HG02870 (cell line): ENCODE measurements at regions not wholly inside any gene's neighbourhood (a gene's known extent, or its start where the extent isn't known, plus 50 kb on each side); places are given as distances from the start of the nearest gene placed in this dataset.

ENCODE experiments used
- ATAC-seq: cut with Tn5 transposase; IDR thresholded peaks from one replicate; pipeline ENCODE4 v1.9.1; 2021; ENCODE audit warnings: mild to moderate bottlenecking, moderate library complexity; ENCODE audit not compliant: unreplicated experiment

DNA sequence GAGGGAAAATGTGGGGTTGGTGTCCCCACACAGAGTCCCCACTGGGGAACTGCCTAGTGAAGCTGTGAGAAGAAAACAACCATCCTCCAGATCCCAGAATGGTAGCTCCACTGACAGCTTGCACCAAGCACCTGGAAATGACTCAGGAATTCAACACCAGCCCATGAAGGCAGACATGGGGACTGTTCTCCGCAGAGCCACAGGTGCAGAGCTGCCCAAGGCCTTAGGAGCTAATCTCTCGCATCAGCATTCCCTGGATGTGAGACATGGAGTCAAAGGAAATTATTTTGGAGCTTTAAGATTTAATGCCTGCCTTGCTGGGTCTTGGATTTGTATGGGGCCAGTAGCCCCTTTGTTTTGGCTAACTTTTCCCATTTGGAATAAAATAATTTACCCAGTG is 367.9 kb downstream of the FAM133A start:
- no peak for ATAC-seq

GRCh38 chrX:94045724-94046123 is 371.7 kb downstream of the FAM133A start:
- no peak for ATAC-seq

DNA sequence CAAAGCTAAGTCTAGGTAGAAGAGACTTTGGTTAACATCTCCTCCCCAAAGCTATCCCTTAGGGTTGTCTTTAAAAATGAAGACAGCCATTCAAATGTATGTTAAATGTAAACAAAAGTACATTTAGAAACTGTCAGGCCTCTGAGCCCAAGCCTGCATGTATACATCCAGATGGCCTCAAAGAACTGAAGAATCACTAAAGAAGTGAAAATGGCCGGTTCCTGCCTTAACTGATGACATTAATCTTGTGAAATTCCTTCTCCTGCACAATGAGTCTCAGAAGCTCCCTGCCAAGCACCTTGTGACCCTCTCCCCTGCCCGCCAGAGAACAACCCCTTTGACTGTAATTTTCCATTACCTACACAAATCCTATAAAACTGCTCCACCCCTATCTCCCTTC is 377.9 kb downstream of the FAM133A start:
- no peak for ATAC-seq

DNA sequence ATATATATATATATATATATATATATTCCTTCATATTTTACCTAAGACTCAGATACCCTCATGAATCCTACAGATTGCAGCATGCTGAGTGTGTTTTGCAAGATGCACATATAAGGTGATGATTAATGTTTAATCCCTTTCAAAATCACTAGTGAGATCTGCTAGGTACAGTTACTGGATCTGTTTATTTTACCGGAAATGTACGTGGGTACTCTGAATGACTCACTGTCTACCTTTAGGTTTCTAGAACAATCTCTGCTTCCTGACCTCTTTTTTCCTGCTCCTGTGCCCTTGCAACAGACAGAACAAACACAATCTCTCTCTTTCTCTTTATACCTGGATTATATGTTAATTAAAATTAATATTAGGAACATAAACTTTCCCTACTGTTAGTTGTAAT is 379.6 kb downstream of the FAM133A start:
- ATAC-seq: no peak

GRCh38 chrX:94057385-94057784 is 383.4 kb downstream of the FAM133A start:
- no peak for ATAC-seq

DNA sequence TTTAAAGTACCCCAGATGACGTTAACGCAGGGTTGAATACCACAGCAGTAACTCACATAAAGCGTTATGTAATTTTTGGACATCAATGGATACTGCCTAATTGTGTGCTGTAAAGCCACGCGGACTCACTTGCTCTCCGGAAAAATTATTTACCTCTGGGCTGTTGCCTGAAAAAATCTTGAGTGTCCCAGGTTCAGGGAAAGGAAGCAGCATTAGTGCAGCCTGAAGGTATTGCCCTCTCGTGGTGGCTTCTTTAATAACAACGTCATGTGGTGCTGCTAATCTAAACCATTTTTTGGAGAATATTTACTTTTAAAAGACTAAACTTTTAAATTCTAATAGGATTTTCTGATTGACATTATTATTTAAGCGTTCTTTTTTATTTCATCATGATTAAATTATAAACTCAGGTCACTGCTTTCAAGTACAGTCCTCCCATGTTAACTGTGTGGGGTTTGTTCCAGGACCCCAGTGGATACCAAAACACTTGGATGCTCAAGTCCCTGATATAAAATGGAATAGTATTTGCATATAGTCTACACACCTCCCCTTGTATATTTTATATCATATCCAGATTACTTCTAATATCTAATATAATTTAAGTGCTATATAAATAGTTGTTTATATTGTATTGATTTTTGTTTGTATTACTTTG is 384.8 kb downstream of the FAM133A start:
- no peak for ATAC-seq

GRCh38 chrX:94065091-94065490 is 391.1 kb downstream of the FAM133A start:
- ATAC-seq: no peak

DNA sequence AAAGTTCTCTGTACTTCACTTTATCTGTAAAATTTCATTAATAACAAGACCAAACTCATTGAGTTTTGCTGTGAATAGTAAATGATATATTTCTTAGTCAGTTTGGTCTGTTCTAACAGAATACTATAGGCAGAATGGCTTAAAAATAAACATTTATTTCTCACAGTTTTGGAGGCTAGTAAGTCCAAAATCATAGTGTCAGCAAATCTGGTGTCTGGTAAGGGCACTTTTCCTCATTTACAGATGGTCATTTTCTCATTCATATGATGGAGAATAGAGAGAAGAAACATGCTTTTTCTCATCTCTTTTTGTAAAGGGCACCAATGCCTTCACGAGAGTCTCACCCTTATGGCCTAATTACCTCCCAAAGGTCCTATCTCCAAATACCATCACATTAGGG is 415.1 kb downstream of the FAM133A start:
- no peak for ATAC-seq

GRCh38 chrX:94097868-94098267 is 423.9 kb downstream of the FAM133A start:
- ATAC-seq: no peak

DNA sequence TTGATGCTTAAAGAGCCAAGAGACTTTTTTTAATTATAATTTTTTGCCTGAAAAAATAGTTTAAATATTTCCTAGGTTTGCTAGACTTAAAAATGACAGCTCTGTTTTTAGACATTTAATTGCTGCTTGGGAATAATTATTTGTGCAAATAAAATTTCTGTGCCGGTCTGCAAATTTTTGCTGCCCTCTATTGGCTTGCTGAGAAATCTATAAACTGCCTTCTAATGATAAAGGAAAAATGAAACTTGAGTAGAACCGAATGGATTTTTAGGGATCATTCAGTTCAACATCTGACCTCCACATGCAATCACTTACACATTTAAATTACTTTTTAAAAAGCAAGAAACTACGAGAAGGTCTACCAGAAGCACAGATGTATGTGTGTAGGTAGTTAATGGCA is 434.0 kb downstream of the FAM133A start:
- ATAC-seq: no peak

GRCh38 chrX:94114362-94114761 is 440.4 kb downstream of the FAM133A start:
- no peak for ATAC-seq

GRCh38 chrX:94121799-94122198 is 447.8 kb downstream of the FAM133A start:
- ATAC-seq: no peak

DNA sequence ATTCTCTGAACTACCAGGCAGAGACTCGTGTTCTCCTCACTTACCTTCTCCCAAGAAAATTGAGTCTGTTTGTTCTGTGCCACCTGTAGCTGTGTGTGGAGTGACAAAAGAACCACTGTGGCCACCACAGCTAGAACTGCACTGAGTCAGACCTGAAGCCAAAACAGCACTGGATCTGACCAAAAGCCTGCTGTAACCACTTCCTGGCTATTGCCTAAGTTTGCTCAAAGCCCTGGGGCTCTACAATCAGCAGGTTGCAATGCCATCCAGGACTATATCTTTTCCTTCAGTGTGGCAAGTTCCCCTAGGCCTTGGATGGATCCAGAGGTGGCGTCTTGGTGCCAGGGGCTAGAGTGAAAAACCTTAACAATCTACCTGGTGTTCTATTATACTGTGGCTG is 449.1 kb downstream of the FAM133A start:
- ATAC-seq: no peak

- ATAC-seq: no peak
Observed at GRCh38 chrX:94162971-94163370, 489.0 kb downstream of the FAM133A start.

DNA sequence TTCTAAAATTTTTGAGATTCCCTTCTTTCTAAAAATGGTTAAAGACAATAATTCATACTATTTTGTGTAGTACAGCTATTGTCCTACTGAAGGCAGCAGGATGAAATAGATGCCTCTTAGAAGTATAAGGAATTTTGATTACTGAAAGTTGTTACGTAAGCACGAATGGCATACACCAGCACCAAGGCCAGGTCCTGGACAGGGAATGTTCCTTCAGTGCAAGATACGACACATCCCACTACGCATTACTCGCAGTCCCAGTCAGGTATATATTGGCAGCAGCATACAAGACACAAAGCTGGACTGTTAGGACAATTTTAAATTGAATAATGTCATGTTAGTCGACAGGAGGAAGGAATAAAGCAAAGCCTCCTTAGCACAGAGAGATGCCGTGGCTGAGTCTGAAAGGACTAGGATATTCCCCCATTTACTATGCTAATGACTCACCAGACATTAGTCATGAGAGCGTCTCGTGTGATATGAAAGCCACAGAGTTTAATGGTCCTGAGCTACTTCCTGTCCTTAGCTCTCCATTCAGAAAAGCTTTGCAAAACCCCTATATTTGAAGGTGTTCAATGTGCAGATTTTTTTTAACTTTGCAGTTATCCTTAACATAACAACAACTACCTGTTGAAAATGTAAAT is 504.3 kb downstream of the FAM133A start:
- no peak for ATAC-seq

DNA sequence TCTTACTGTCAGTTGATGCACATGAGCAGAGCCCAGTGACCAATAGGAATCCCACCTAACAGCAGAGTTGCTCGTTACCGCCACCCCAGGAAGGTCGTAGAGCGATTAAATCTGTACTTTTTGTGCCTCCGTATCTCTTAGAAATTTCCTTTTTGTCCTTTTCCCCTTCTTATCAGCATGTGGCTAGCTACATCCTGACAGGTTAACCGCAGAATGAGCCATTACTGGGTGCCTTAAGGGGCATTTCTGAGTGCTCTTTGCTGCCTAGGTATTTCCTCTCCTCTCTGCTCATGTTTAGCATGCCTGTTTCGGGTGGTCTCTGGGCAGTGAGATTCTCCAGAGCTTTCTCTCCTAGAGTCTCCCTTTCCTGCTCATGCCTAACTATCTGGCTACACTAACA is 530.5 kb downstream of the FAM133A start:
- no peak for ATAC-seq

DNA sequence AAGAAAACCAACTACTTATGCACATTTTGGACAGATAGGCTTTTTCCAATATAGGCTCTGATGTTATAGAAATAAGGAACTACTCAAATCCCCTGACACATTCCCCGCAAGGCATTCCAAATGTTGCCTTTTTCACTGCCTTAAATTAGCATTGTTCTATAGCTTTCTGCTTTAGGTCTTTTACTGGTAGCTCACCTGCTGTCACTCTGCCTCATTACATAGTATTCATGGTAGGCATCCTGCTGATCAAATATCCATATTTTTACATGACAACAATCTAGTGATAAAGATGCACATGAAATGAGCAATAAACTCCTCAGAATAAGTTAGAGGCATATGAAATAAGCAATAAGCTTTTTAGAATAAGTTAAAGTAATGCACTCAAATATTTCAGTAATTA is 542.7 kb downstream of the FAM133A start:
- no peak for ATAC-seq

- no peak for ATAC-seq
Observed at GRCh38 chrX:94252211-94252610, 578.2 kb downstream of the FAM133A start.

GRCh38 chrX:94256396-94256795 is 582.4 kb downstream of the FAM133A start:
- no peak for ATAC-seq

- ATAC-seq: no peak
Observed at GRCh38 chrX:94265323-94265722, 591.3 kb downstream of the FAM133A start.

DNA sequence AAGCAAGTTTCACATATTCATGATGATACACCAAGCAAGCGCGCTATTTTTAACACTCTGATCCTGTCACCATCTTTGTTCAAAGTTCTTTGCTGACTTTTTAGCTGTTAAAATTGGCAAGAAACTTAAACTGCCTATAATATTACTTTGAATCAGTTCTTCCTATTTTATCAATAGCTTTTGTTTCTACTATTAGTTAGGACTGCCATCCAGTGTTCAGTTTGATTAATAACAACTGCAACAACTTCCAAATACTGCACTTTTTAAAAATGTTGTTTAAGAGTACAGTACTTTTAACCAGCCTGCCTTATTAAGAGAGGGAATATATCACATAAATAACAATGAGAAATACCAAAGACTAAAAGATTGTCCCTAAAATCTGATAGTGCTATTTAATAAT is 614.3 kb downstream of the FAM133A start:
- ATAC-seq: no peak

DNA sequence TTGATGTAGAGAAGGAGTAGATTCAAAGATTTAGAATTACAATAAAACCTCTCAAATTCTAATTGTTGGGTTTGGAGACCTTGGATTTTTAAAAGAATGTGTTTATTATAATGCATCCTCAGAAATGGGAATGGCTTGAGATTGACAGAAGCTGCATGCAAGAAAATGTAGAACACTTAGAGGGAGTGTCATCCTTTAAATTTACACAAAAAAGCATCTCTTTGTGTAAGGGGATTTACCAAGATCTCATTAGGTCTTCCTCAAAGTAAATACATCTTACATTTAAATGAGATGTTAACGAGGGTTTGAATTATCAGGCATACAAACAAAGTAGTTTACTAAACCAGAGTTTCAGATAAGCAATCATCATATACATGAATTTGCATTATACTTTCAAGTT is 615.0 kb downstream of the FAM133A start:
- no peak for ATAC-seq

DNA sequence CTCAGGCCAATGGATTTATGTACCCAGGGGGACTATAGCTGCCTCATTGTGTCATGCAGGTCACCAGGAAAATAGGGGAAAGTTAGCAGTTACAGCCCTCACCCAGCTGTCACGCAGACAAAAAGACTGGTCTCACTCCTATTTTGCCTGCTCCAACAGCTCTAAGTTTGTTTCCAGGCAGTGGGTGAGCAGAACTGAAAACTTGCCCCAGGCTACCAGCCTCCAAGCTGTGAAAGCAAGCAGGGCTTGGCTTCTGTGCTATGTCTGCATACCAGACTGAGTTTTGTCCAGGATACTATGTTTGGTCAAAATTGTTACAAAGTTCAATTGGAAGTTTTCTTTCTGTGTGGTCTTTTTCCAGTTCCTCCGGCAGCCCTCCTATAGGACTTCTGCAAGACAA is 628.4 kb downstream of the FAM133A start:
- no peak for ATAC-seq
